ENCODE measurements at regions not wholly inside any gene's neighbourhood (a gene's known extent, or its start where the extent isn't known, plus 50 kb on each side); places are given as distances from the start of the nearest gene placed in this dataset.
"Not testable (repeated sequence)": the region's sequence is repeated elsewhere in the genome, so short reads cannot be mapped to it uniquely, and the experiment has no call there.

DNA sequence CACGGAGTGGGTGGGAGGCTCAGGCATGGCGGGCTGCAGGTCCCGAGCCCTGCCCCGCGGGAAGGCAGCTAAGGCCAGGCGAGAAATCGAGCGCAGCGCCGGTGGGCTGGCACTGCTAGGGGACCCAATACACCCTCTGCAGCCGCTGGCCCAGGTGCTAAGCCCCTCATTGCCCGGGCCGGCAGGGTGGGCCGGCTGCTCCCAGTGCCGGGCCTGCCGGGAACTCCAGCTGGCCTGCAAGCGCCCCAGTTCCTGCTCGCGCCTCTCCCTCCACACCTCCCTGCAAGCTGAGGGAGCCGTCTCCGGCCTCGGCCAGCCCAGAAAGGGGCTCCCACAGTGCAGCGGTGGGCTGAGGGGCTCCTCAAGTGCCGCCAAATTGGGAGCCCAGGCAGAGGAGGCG lies 50.7 kb upstream of the GBE1 start:
- DNase-seq, result not testable (repeated sequence)
